Panc1 (cell line): ENCODE measurements at regions not wholly inside any gene's neighbourhood (a gene's known extent, or its start where the extent isn't known, plus 50 kb on each side); places are given as distances from the start of the nearest gene placed in this dataset.

ENCODE experiments used
- ATAC-seq: fragments of 200-7000 bp; cut with Tn5 transposase; 2 replicates; pipeline ENCODE4 v1.9.1; 2020; ENCODE audit warnings: mild to moderate bottlenecking, moderate library complexity
- BruUV-seq: library from RNA; stranded (reverse); fragments of 400-500 nt; replicated peaks from 2 replicates; lab custom pipeline; 2021; lab: Mats Ljungman, UMichigan
- CTCF ChIA-PET: fragments of 300-600 bp; sonication (Branson Sonifier 250); formaldehyde crosslinking; loops from one replicate; lab custom pipeline; 2022; ENCODE audit warnings: antibody characterized with exemption; lab: Charles Lee
- POLR2A ChIA-PET: fragments of 300-600 bp; sonication (Branson Sonifier 250); formaldehyde crosslinking; loops from one replicate; lab custom pipeline; 2022; ENCODE audit warnings: antibody characterized with exemption; lab: Charles Lee
- DNase-seq: peaks from one replicate; pipeline ENCODE4 v3.0.0-alpha.2; 2010; ENCODE audit warnings: low read depth, low spot score
- H3K27ac ChIP-seq: 2 replicates; pipeline ENCODE4 v1.5.1; 2011; ENCODE audit warnings: mild to moderate bottlenecking, low read length, inconsistent platforms
- H3K27me3 ChIP-seq: fragments of 200-500 bp; sonication (Bioruptor generic); 2 replicates; pipeline ENCODE4 v1.6.0; 2014; ENCODE audit warnings: low read length, inconsistent platforms; ENCODE audit not compliant: control insufficient read depth, insufficient read depth
- H3K36me3 ChIP-seq: fragments of 200-500 bp; sonication (Bioruptor generic); 2 replicates; pipeline ENCODE4 v1.5.1; 2014; ENCODE audit warnings: inconsistent platforms, mild to moderate bottlenecking, low read length, moderate library complexity; ENCODE audit not compliant: control insufficient read depth, insufficient read depth
- H3K4me1 ChIP-seq: 2 replicates; pipeline ENCODE4 v1.5.1; 2011; ENCODE audit warnings: inconsistent platforms, mild to moderate bottlenecking, low read length, moderate library complexity; ENCODE audit not compliant: control insufficient read depth, insufficient read depth
- H3K4me3 ChIP-seq, 2 experiments: 2 replicates each; pipeline ENCODE4 v1.5.1; 2011 to 2012; ENCODE audit warnings: low read depth in 2 of 2, low read length in 2 of 2, mild to moderate bottlenecking in 2 of 2, inconsistent platforms in 1 of 2, moderate library complexity in 1 of 2
- H3K9me3 ChIP-seq: fragments of 200-500 bp; sonication (Bioruptor generic); 2 replicates; pipeline ENCODE4 v1.5.1; 2014; ENCODE audit warnings: low read depth, mild to moderate bottlenecking, inconsistent platforms, low read length, moderate library complexity; ENCODE audit not compliant: control insufficient read depth, insufficient read depth
- CTCF ChIP-seq: fragments of 450-650 bp; IDR thresholded peaks from 2 replicates; pipeline ENCODE4 v1.5.1; 2017; ENCODE audit warnings: mild to moderate bottlenecking
- POLR2AphosphoS5 ChIP-seq: IDR thresholded peaks from 2 replicates; pipeline ENCODE4 v1.6.1; 2012; ENCODE audit warnings: mild to moderate bottlenecking, low read depth, low read length, moderate library complexity
- REST ChIP-seq, 2 experiments: IDR thresholded peaks; 2 replicates each; pipeline ENCODE4 v1.6.1; 2011 to 2012; ENCODE audit warnings: low read depth in 2 of 2, control low read depth in 1 of 2, low read length in 1 of 2, mild to moderate bottlenecking in 1 of 2, moderate library complexity in 1 of 2; ENCODE audit not compliant: insufficient read depth in 1 of 2
- SIN3A ChIP-seq: IDR thresholded peaks from 2 replicates; pipeline ENCODE4 v1.6.1; 2012; ENCODE audit warnings: low read depth, mild to moderate bottlenecking, low read length, moderate library complexity, borderline replicate concordance; ENCODE audit not compliant: insufficient read depth
- TCF7L2 ChIP-seq: IDR thresholded peaks from 2 replicates; pipeline ENCODE4 v1.6.1; 2011; ENCODE audit warnings: mild to moderate bottlenecking, low read depth, low read length, inconsistent platforms
- in situ Hi-C: cut with HindIII; loops from 2 replicates; pipeline ENCODE4 v1.10.0; 2016; ENCODE audit warnings: low sequenced_read_pairs, low pct_unique_long_range_greater_than_20kb
- intact Hi-C: fragments of 100-400 bp; cut with micrococcal nuclease; formaldehyde crosslinking; loops from one replicate; pipeline ENCODE4 v1.10.0; 2022; ENCODE audit not compliant: unreplicated experiment

GRCh38 chr2:18149660-18150246 lies 271.3 kb downstream of the KCNS3 start:
- Histone ChIP-seq H3K27me3 (no peaks in the 10 kb centered on the region), H3K9me3 (no peaks in the 10 kb centered on the region), H3K36me3 (no peaks in the 10 kb centered on the region), H3K4me1 (no peaks in the 10 kb centered on the region), H3K4me3 (no peak overlapping the region), H3K27ac (no peak overlapping the region)
- ATAC-seq (no peak), DNase-seq (peak; percentile 17)
- POLR2A ChIA-PET = interaction anchor here (0.6 kb wide), 1 partner anchor 232 kb away, joined by 3 read pairs; no protein-coding TSS in a partner anchor
- CTCF ChIA-PET = no interaction called here
- intact Hi-C loops = no loop called here
- TF ChIP-seq REST (IDR thresholded peaks at IDR 0.05; ENCODE audit: insufficient read depth in 1 of 2, low read depth in 2 of 2, low read length in 1 of 2) (no peak), SIN3A (no peak), CTCF (peak; percentile 65), POLR2AphosphoS5 (no peak)
- in situ Hi-C loops = no loop called here
- BruUV-seq = no TSS peak

GRCh38 chr2:18136881-18137475 lies 258.5 kb downstream of the KCNS3 start:
- H3K27me3 ChIP-seq = no peaks in the 10 kb centered on the region
- POLR2A ChIA-PET = no interaction called here
- no peak overlapping the region for H3K27ac ChIP-seq
- BruUV-seq = no TSS peak
- CTCF ChIA-PET = no interaction called here
- H3K36me3 ChIP-seq = no peaks in the 10 kb centered on the region
- H3K9me3 ChIP-seq = no peaks in the 10 kb centered on the region
- intact Hi-C loops (no loop called here), in situ Hi-C loops (no loop called here)
- DNase-seq (no peak), ATAC-seq (no peak)
- H3K4me3 ChIP-seq = no peak overlapping the region
- H3K4me1 ChIP-seq = no peaks in the 10 kb centered on the region
- TF ChIP-seq POLR2AphosphoS5 (no peak), REST (IDR thresholded peaks at IDR 0.05; ENCODE audit: insufficient read depth in 1 of 2, low read depth in 2 of 2, low read length in 1 of 2) (no peak), CTCF (no peak), TCF7L2 (no peak), SIN3A (no peak)
